Mononuclear cell (primary cell): ENCODE measurements at regions not wholly inside any gene's neighbourhood (a gene's known extent, or its start where the extent isn't known, plus 50 kb on each side); places are given as distances from the start of the nearest gene placed in this dataset.

Experiments
- H3K27me3 ChIP-seq: 2 replicates; pipeline ENCODE4 v1.6.0; 2011; ENCODE audit warnings: low read length, control low read depth; ENCODE audit not compliant: insufficient read depth
- H3K4me1 ChIP-seq: 2 replicates; pipeline ENCODE4 v1.5.1; 2011; ENCODE audit warnings: mild to moderate bottlenecking, low read length, control low read depth; ENCODE audit not compliant: insufficient read depth
- H3K4me3 ChIP-seq: 2 replicates; pipeline ENCODE4 v1.5.1; 2011; ENCODE audit warnings: mild to moderate bottlenecking, low read length, moderate library complexity
- H3K9me3 ChIP-seq: 2 replicates; pipeline ENCODE4 v1.5.1; 2011; ENCODE audit warnings: low read depth, mild to moderate bottlenecking, control low read depth, low read length

DNA sequence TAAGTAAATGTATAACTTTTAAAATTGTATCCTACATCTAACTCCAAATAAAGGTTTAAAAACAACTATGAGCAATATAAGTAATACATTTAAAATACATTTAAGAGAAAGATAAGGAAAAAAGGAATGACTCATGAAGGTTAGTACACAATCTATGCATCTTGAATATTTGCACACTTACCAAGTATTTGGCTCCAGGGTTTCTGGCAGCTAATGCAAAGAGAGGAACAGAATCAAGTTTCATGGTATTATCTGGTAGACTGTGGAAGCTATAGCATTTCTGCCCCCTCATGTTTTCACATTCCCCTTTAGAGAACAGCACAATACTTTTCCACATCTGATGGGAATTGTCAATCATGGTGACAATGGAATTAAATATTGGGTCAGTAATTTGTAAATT, 132.1 kb downstream of the COX7C start:
- H3K27me3 ChIP-seq, result no peaks in the 10 kb centered on the region
- H3K9me3 ChIP-seq, result no peaks in the 10 kb centered on the region
- no peaks in the 10 kb centered on the region for H3K4me1 ChIP-seq
- H3K4me3 ChIP-seq, result no peak overlapping the region

DNA sequence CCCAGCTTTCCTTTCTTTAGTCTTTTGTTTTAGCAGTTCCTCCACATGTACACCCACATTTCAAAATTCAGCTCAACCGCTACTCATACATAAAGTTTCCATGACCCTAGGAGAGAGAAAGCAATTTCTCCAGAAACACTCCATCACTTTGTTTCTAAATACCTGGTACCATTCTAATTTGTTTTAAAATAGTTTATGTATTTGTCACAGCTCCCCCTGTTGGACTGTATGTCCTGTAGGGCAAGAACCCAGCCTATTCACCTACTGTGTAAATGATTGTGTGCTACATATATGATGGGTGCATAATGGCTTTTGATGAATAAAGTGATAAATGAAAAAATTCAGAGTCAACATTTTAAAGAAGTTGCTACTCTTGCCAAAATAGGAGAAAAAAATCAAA, 139.1 kb downstream of the COX7C start:
- Histone ChIP-seq H3K4me1 (no peaks in the 10 kb centered on the region), H3K4me3 (no peak overlapping the region), H3K9me3 (no peaks in the 10 kb centered on the region), H3K27me3 (no peaks in the 10 kb centered on the region)

DNA sequence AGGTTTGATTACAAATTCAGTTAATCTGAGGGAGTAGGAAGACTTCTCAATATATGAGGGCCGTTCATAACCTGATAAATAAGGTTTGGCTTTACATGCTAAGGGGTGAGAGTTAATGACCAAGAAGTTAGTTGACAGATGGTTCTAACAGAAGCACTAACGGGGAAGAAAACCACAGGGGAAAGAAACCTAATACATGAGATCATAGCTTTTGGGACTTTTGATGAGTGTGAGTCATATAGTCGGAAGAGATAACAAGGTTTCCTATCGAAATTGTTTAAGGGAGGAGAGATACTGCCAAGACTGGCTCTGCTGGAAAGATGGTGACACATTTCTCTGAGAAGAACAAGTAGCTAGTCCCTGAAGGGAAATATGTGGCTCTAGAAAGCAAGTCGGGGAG, 140.1 kb downstream of the COX7C start:
- no peaks in the 10 kb centered on the region for H3K4me1 ChIP-seq
- no peaks in the 10 kb centered on the region for H3K27me3 ChIP-seq
- no peak overlapping the region for H3K4me3 ChIP-seq
- H3K9me3 ChIP-seq, result no peaks in the 10 kb centered on the region

DNA sequence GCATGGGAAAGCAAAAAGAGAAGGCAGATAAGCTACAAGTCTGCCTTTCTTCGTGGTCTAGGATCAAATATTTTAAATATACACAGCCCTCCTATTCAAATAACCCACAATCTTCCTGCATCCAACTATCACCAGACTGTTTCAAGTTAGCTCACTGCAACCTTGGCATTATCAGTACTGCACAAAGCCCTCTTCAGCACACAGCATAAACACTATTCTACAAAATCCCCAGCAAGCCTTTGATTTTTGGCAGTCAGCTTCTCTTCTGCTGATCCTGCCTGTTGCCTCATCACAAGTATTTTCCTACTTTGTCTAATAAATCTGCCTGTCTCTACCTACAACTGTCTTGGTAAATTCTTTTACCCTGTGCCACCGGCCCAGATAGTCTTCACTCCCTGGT, 142.9 kb downstream of the COX7C start:
- Histone ChIP-seq H3K4me3 (no peak overlapping the region), H3K27me3 (no peaks in the 10 kb centered on the region), H3K4me1 (no peaks in the 10 kb centered on the region), H3K9me3 (no peaks in the 10 kb centered on the region)

DNA sequence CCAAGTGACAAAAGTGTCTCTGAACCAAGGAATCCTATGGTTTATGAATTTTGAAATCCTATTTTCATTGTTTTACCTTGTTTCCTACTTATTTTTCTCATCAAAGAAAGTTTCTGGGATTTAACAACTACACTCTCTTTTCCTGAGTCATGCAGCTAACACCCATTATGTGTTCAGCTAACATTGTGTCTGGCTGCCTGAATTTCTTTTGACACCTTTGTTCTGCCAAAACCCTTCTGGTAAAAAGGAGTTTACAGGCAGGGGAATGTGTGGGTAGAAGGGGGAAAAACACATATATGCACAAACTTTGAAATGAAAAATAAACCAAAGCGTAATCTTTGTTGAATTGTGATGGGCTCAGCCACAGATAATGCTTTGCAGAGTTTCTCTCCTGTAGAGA, 146.2 kb downstream of the COX7C start:
- Histone ChIP-seq H3K4me3 (no peak overlapping the region), H3K9me3 (no peaks in the 10 kb centered on the region), H3K4me1 (no peaks in the 10 kb centered on the region), H3K27me3 (no peaks in the 10 kb centered on the region)

DNA sequence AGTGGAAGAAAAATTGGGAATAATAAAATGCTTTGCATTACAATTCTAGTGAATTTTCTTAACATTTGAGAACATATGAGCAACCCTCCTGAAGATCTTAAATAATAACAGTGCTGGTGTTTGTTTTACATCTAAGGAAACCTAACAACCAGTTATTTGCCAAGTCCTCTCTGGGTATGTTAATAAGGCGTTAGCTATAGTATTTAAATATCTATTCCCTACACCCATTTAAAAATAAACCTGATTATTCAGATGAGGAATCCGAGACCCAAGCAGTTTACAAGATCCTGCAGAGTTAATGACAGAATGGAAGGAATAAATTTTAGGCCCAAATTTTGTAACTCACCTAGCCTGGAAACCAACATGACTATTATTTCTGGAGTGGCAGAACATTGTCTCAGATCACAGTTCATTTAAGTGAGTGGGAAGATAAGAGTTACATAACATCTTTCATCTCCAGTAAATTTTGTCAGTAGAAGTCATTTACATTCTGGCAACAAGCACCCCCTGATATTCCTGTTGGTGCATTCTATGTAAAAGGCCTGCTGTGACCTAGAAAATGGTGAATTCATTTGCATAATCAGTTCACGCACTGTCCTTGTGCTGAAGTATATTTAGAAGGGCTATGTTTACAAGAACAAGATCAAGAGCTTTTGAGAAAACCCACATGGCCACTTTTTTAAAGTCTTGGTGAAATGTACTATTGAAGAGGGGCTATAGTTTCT, 148.2 kb downstream of the COX7C start:
- Histone ChIP-seq H3K4me3 (no peak overlapping the region), H3K4me1 (no peaks in the 10 kb centered on the region), H3K27me3 (no peaks in the 10 kb centered on the region), H3K9me3 (no peaks in the 10 kb centered on the region)

DNA sequence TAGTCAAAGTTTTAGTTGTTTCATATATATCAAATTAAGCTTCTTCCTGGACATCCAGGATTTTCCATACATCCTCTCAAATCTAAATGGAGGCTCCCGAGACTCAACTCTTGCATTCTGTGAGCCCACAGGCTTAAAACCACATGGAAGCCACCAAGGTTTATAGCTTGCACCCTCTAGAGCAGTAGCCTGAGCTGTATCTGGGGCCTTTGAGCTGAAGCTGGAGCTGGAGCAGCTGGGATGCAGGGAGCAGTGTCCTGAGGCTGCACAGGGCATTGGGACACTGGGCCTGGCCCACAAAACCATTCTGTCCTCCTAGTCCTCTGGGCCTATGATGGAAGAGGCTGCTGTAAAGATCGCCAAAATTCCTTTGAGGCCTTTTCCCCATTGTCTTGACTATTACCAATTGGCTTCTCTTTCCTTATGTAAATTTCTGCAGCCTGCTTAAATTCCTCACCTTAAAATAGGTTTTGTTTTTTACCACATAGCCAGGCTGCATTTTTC, 151.0 kb downstream of the COX7C start:
- Histone ChIP-seq H3K4me1 (no peaks in the 10 kb centered on the region), H3K9me3 (no peaks in the 10 kb centered on the region), H3K4me3 (no peak overlapping the region), H3K27me3 (no peaks in the 10 kb centered on the region)

DNA sequence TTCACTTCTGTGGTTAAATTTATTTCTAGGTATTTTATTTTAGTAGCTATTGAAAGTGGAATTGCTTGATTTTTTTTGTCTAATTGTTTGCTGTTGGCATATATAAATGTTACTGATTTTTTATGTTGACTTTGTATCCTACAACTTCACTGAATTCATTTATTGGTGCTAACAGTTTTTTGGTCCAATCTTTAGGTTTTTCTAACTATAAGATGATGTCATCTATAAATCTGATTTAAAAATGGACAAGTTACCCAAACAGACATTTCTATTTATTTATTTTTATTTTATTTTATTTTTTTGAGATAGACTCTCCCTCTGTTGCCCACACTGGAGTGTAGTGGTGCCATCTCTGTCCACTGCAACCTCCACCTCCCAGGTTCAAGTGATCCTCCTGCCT, 162.3 kb downstream of the COX7C start:
- Histone ChIP-seq H3K9me3 (no peaks in the 10 kb centered on the region), H3K27me3 (no peaks in the 10 kb centered on the region), H3K4me3 (no peak overlapping the region), H3K4me1 (no peaks in the 10 kb centered on the region)

DNA sequence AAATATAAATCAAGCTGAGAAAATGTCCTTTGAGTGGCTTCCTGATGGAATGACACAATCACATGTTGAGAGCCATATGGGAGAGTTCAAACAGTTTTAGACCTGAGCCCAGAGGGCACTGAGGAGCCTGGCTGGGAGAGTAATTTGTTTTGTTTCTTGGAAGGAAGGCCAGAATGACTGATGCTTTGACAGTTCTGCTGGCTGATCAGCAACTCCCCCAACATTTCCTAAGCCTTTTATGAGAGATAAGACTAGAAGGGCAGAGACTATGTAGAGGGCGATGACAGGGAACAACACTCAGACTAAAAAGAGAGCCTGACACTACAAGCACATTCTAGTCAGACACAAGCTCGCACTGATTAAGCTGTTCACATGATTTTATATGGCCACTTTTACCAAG, 169.2 kb downstream of the COX7C start:
- Histone ChIP-seq H3K27me3 (no peaks in the 10 kb centered on the region), H3K9me3 (no peaks in the 10 kb centered on the region)

DNA sequence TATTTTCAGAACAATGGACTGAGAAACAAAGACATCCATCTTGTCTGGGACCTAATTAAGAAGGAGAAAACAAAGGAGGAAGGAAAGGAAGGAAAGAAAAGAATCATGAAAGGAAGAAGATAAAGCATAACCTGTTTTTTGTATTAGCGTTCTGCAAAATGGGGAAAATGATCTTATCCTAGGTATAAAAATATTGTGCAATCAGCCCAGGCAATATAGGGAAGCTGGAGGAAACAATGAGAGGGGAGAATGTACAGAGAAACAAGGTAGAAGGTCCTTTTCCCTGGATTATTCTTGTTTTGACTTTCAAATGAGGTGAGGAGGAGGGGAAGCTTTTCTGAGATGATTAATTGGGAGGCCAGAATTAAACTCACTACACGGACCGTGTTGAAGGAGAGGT, 177.9 kb downstream of the COX7C start:
- no peaks in the 10 kb centered on the region for H3K27me3 ChIP-seq
- no peaks in the 10 kb centered on the region for H3K4me1 ChIP-seq
- H3K9me3 ChIP-seq, result no peaks in the 10 kb centered on the region
- no peak overlapping the region for H3K4me3 ChIP-seq

More for the DNA sequence above, 169.2 kb downstream of the COX7C start:
- Histone ChIP-seq H3K4me1 (no peaks in the 10 kb centered on the region), H3K4me3 (no peak overlapping the region)

DNA sequence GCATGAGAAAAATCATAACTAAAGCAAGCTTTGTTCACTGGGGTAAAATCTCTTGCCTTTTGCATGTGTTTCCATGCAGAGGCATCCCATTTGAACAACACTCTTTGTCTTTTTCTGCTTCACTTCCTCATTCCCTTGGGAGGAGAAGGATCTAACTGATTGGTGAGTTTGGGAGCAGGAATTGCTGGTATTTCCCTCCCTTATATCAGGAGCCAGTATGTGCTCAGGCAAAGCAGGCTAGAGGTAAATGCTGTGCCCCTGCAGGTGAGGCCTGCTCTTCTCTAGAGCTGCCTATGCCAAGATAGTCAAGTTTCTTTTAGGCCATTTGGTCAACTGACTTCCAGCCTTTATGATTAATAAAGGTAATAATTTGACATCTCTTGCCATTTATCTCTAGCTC, 179.9 kb downstream of the COX7C start:
- H3K9me3 ChIP-seq, result no peaks in the 10 kb centered on the region
- H3K27me3 ChIP-seq, result no peaks in the 10 kb centered on the region
- H3K4me1 ChIP-seq, result no peaks in the 10 kb centered on the region
- no peak overlapping the region for H3K4me3 ChIP-seq

DNA sequence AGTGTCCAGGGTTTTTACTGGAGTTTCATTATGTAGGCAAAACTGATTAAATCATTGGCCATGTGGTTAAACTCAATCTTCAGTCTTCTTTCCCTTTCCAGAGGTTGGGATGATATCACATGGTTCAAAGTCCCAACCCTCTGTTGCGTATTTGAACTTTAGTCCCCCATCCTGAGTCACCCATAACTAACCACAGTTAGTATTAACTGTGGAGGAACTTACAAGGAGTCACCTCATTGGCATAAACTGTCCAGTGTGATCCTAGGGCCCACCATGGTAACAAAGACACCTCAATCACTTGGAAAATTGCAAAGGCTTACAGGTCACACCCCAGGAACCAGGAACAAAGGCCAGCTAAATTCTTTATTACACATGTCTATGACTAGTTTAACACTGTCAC, 188.5 kb downstream of the COX7C start:
- Histone ChIP-seq H3K9me3 (peaks cover 6% of the 10 kb centered on the region), H3K4me1 (no peaks in the 10 kb centered on the region), H3K4me3 (no peak overlapping the region), H3K27me3 (no peaks in the 10 kb centered on the region)

DNA sequence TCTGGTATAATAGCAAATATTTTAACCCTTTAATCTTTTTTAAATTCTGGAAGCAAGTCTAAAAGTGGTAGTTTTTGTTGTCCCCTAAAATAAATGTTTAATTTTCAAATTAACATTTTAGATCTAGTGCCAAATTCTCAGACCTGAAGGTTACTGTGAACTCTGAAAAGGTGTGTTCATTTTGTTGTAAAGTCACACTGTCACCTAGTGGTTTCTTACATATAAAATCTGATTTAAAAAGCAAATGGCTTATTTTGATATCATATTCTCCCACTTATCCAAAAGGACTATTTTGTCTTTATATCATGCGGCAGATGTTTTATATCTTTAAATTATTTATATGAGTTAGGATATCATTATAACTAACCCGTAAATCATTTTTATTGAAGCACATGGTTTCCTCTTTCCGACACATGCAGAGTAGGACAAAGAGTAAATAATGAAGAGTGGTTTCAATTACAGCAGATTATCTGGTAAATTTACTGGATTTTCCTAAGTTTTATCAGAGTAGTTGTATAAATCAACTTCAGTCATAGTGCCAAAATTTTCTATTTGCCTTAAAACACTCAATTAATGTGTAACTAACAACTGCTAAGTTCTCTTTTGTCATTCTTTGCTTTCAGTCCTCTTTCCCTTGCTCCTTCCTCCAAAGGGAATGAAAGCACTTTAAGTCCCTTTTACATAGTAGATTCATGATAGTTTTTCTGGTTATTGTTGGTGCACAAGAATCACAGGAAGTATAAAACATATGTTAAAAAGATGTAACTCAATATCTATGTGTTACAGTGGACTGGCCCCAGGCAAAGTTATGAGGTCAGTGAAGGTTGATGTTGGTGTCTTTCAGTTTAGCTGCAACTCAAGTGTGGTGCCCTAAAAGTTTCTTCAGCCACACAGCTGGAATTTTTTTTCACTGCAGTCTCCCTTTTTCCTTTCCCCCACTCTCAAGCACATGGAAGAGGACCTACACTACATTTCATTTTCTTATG, 189.6 kb downstream of the COX7C start:
- H3K4me3 ChIP-seq, result no peak overlapping the region
- no peaks in the 10 kb centered on the region for H3K27me3 ChIP-seq
- H3K9me3 ChIP-seq, result peaks cover 6% of the 10 kb centered on the region
- no peaks in the 10 kb centered on the region for H3K4me1 ChIP-seq

DNA sequence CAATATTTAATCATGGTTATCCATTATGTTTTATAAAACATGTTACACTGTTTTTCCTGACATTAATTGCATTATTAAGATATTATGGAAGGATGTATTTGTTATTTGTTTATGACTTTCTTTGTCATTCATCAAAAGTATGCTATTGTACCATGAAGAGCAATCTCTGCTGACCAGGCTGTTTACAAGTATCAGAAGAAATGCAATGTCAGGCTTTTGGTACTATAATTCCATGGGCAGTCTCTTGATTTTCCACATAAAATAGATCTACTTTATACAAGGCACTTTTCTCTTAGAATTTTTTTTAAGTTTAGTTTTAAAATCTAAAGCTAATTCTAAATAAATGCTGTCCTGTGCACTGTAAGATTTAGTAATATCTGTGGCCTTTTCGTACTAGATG, 196.6 kb downstream of the COX7C start:
- no peaks in the 10 kb centered on the region for H3K27me3 ChIP-seq
- no peaks in the 10 kb centered on the region for H3K4me1 ChIP-seq
- H3K4me3 ChIP-seq, result no peak overlapping the region
- no peaks in the 10 kb centered on the region for H3K9me3 ChIP-seq

DNA sequence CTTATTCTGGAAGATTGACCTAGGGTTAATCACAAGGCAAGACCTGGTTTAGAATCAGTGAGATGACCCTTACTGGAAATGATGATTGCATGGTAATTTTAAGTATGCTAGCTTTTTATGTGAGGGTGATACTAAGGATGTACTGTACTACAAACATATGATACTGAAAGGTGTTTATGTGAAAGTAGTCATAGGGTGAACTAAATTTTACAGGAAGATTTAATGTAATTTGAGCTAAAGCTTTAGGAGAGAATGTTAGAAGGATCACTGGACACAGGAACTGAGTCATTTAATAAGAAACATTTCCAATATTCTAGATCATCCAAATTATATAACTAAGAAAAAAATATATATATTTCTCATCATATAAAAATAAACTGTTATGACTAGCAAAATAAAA, 197.2 kb downstream of the COX7C start:
- Histone ChIP-seq H3K4me3 (no peak overlapping the region), H3K4me1 (no peaks in the 10 kb centered on the region), H3K27me3 (no peaks in the 10 kb centered on the region), H3K9me3 (no peaks in the 10 kb centered on the region)
